IMR-90 (cell line): ENCODE measurements at regions not wholly inside any gene's neighbourhood (a gene's known extent, or its start where the extent isn't known, plus 50 kb on each side); places are given as distances from the start of the nearest gene placed in this dataset.

Experiments used
- BHLHE40 ChIP-seq: fragments of 150-350 bp; IDR thresholded peaks from 2 replicates; pipeline ENCODE4 v1.6.1; 2016; ENCODE audit warnings: mild to moderate bottlenecking, low read depth, low read length
- CEBPB ChIP-seq: IDR thresholded peaks from 2 replicates; pipeline ENCODE4 v1.6.1; 2012; ENCODE audit warnings: low read depth, low read length, improper control_type of control experiment
- CHD1 ChIP-seq: IDR thresholded peaks from 2 replicates; pipeline ENCODE4 v1.6.1; 2012; ENCODE audit warnings: low read depth, low read length, improper control_type of control experiment
- FOS ChIP-seq: fragments of 150-350 bp; IDR thresholded peaks from 2 replicates; pipeline ENCODE4 v1.6.1; 2016; ENCODE audit warnings: low read depth, low read length
- MXI1 ChIP-seq: IDR thresholded peaks from 2 replicates; pipeline ENCODE4 v1.6.1; 2012; ENCODE audit warnings: low read depth, mild to moderate bottlenecking, low read length, moderate library complexity, borderline replicate concordance
- POLR2A ChIP-seq: IDR thresholded peaks from 2 replicates; pipeline ENCODE4 v1.6.1; 2012; ENCODE audit warnings: mild to moderate bottlenecking, low read depth, low read length
- RCOR1 ChIP-seq: IDR thresholded peaks from 2 replicates; pipeline ENCODE4 v1.6.1; 2012; ENCODE audit warnings: mild to moderate bottlenecking, low read length, improper control_type of control experiment; ENCODE audit not compliant: insufficient replicate concordance
- TF ChIP-seq, protein P1 (sequence below): conservative IDR thresholded peaks from 2 replicates; pipeline ENCODE4 v1.5.1; 2012; ENCODE audit warnings: mild to moderate bottlenecking, low read depth, low read length, improper control_type of control experiment
- TF ChIP-seq, protein P2 (sequence below): fragments of 150-350 bp; IDR thresholded peaks from 2 replicates; pipeline ENCODE4 v1.6.1; 2017; ENCODE audit warnings: mild to moderate bottlenecking, antibody characterized with exemption, low read length, low read depth

GRCh38 chr2:35374845-35375244 is 980.7 kb upstream of the CRIM1 start:
- no peak for TF ChIP-seq CEBPB
- TF ChIP-seq, protein P1, sequence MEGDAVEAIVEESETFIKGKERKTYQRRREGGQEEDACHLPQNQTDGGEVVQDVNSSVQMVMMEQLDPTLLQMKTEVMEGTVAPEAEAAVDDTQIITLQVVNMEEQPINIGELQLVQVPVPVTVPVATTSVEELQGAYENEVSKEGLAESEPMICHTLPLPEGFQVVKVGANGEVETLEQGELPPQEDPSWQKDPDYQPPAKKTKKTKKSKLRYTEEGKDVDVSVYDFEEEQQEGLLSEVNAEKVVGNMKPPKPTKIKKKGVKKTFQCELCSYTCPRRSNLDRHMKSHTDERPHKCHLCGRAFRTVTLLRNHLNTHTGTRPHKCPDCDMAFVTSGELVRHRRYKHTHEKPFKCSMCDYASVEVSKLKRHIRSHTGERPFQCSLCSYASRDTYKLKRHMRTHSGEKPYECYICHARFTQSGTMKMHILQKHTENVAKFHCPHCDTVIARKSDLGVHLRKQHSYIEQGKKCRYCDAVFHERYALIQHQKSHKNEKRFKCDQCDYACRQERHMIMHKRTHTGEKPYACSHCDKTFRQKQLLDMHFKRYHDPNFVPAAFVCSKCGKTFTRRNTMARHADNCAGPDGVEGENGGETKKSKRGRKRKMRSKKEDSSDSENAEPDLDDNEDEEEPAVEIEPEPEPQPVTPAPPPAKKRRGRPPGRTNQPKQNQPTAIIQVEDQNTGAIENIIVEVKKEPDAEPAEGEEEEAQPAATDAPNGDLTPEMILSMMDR, result no peak
- no peak for TF ChIP-seq POLR2A
- TF ChIP-seq CHD1, result no peak
- TF ChIP-seq MXI1, result no peak
- TF ChIP-seq, protein P2, sequence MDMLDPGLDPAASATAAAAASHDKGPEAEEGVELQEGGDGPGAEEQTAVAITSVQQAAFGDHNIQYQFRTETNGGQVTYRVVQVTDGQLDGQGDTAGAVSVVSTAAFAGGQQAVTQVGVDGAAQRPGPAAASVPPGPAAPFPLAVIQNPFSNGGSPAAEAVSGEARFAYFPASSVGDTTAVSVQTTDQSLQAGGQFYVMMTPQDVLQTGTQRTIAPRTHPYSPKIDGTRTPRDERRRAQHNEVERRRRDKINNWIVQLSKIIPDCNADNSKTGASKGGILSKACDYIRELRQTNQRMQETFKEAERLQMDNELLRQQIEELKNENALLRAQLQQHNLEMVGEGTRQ, result no peak
- TF ChIP-seq RCOR1, result no peak
- TF ChIP-seq FOS, result no peak
- TF ChIP-seq BHLHE40, result no peak
